Mesothelial cell of epicardium (in vitro differentiated cells): ENCODE measurements at regions not wholly inside any gene's neighbourhood (a gene's known extent, or its start where the extent isn't known, plus 50 kb on each side); places are given as distances from the start of the nearest gene placed in this dataset.

Experiments
- DNase-seq, 2 experiments: peaks; one replicate each; pipeline ENCODE4 v3.0.0; 2021; ENCODE audit warnings: low spot score in 2 of 2; ENCODE audit not compliant: unreplicated experiment in 2 of 2
- H3K27ac Mint-ChIP-seq: 2 replicates; pipeline ENCODE4 v1.8.0; 2021; ENCODE audit warnings: mixed read lengths
- H3K27me3 Mint-ChIP-seq: 2 replicates; pipeline ENCODE4 v1.8.0; 2021; ENCODE audit warnings: low read depth, mixed read lengths
- H3K36me3 Mint-ChIP-seq: 2 replicates; pipeline ENCODE4 v1.8.0; 2021; ENCODE audit warnings: mixed read lengths
- H3K4me1 Mint-ChIP-seq: 2 replicates; pipeline ENCODE4 v1.8.0; 2021; ENCODE audit warnings: mixed read lengths
- H3K4me3 Mint-ChIP-seq: 2 replicates; pipeline ENCODE4 v1.8.0; 2021; ENCODE audit warnings: mild to moderate bottlenecking, moderate library complexity, mixed read lengths
- H3K9me3 Mint-ChIP-seq: 2 replicates; pipeline ENCODE4 v1.8.0; 2021; ENCODE audit warnings: mixed read lengths
- CTCF ChIP-seq: fragments of 200-600 bp; sonication (generic); IDR thresholded peaks from one replicate; pipeline ENCODE4 v1.5.0; 2021; ENCODE audit warnings: antibody characterized with exemption; ENCODE audit not compliant: unreplicated experiment

- peaks cover 34% of the 10 kb centered on the region for H3K4me1 Mint-ChIP-seq
- H3K9me3 Mint-ChIP-seq, result no peaks in the 10 kb centered on the region
- H3K27ac Mint-ChIP-seq, result no peak overlapping the region
Measured at GRCh38 chr1:199688774-199689173, 338.7 kb upstream of the NR5A2 start.

GRCh38 chr1:199690496-199690895 lies 337.0 kb upstream of the NR5A2 start:
- no peaks in the 10 kb centered on the region for H3K9me3 Mint-ChIP-seq
- DNase-seq, result no peak
- TF ChIP-seq CTCF, result no peak
- peaks cover 2% of the 10 kb centered on the region for H3K27me3 Mint-ChIP-seq
- no peaks in the 10 kb centered on the region for H3K36me3 Mint-ChIP-seq
- H3K4me3 Mint-ChIP-seq, result no peak overlapping the region
- H3K4me1 Mint-ChIP-seq, result peaks cover 29% of the 10 kb centered on the region
- no peak overlapping the region for H3K27ac Mint-ChIP-seq

More at GRCh38 chr1:199688774-199689173, 338.7 kb upstream of the NR5A2 start:
- no peak overlapping the region for H3K4me3 Mint-ChIP-seq
- no peak for TF ChIP-seq CTCF
- H3K36me3 Mint-ChIP-seq, result no peaks in the 10 kb centered on the region
- DNase-seq, result no peak
- H3K27me3 Mint-ChIP-seq, result peaks cover under 1% of the 10 kb centered on the region

GRCh38 chr1:199691540-199691939 lies 336.0 kb upstream of the NR5A2 start:
- H3K9me3 Mint-ChIP-seq, result no peaks in the 10 kb centered on the region
- DNase-seq, result no peak
- H3K27ac Mint-ChIP-seq, result no peak overlapping the region
- peaks cover 2% of the 10 kb centered on the region for H3K27me3 Mint-ChIP-seq
- TF ChIP-seq CTCF, result no peak
- H3K4me1 Mint-ChIP-seq, result peaks cover 20% of the 10 kb centered on the region
- no peaks in the 10 kb centered on the region for H3K36me3 Mint-ChIP-seq
- H3K4me3 Mint-ChIP-seq, result no peak overlapping the region

GRCh38 chr1:199693724-199694123 lies 333.8 kb upstream of the NR5A2 start:
- no peak overlapping the region for H3K27ac Mint-ChIP-seq
- no peak for DNase-seq
- no peaks in the 10 kb centered on the region for H3K9me3 Mint-ChIP-seq
- H3K4me3 Mint-ChIP-seq, result no peak overlapping the region
- H3K4me1 Mint-ChIP-seq, result peaks cover 4% of the 10 kb centered on the region
- no peak for TF ChIP-seq CTCF
- peaks cover 2% of the 10 kb centered on the region for H3K27me3 Mint-ChIP-seq
- no peaks in the 10 kb centered on the region for H3K36me3 Mint-ChIP-seq

- Mint-ChIP-seq H3K27ac (no peak overlapping the region), H3K36me3 (no peaks in the 10 kb centered on the region), H3K4me3 (no peak overlapping the region), H3K4me1 (peaks cover 4% of the 10 kb centered on the region), H3K27me3 (peaks cover 3% of the 10 kb centered on the region), H3K9me3 (no peaks in the 10 kb centered on the region)
- no peak for TF ChIP-seq CTCF
- no peak for DNase-seq
Measured at GRCh38 chr1:199696225-199696624, 331.3 kb upstream of the NR5A2 start.

GRCh38 chr1:199698222-199698621 lies 329.3 kb upstream of the NR5A2 start:
- Mint-ChIP-seq H3K27ac (no peak overlapping the region), H3K9me3 (no peaks in the 10 kb centered on the region), H3K36me3 (no peaks in the 10 kb centered on the region), H3K4me1 (no peaks in the 10 kb centered on the region), H3K4me3 (no peak overlapping the region), H3K27me3 (peaks cover 3% of the 10 kb centered on the region)
- no peak for DNase-seq
- no peak for TF ChIP-seq CTCF
